Embryonic facial prominence (tissue), 1 donor: ENCODE measurements at regions not wholly inside any gene's neighbourhood (a gene's known extent, or its start where the extent isn't known, plus 50 kb on each side); places are given as distances from the start of the nearest gene placed in this dataset.
"Not testable (repeated sequence)": the region's sequence is repeated elsewhere in the genome, so short reads cannot be mapped to it uniquely, and the experiment has no call there.

Source experiments
- DNase-seq: peaks from one replicate; pipeline ENCODE4 v3.0.0-alpha.2; 2016; ENCODE audit errors: extremely low spot score

GRCh38 chr7:136325027-136325426, 347.9 kb upstream of the MTPN start:
- no peak for DNase-seq

- DNase-seq = no peak
Measured at GRCh38 chr7:136324073-136324704, 347.0 kb upstream of the MTPN start.

GRCh38 chr7:136312592-136312991, 335.4 kb upstream of the MTPN start:
- no peak for DNase-seq

GRCh38 chr7:136309407-136309806, 332.2 kb upstream of the MTPN start:
- no peak for DNase-seq

- no peak for DNase-seq
Measured at GRCh38 chr7:136308230-136308629, 331.1 kb upstream of the MTPN start.

- DNase-seq = no peak
Measured at GRCh38 chr7:136303162-136303561, 326.0 kb upstream of the MTPN start.

GRCh38 chr7:136302049-136302448, 324.9 kb upstream of the MTPN start:
- DNase-seq = no peak

GRCh38 chr7:136294977-136295376, 317.8 kb upstream of the MTPN start:
- DNase-seq = no peak

GRCh38 chr7:136293841-136294391, 316.8 kb upstream of the MTPN start:
- no peak for DNase-seq

GRCh38 chr7:136293272-136293671, 316.1 kb upstream of the MTPN start:
- DNase-seq = no peak

GRCh38 chr7:136292365-136292764, 315.2 kb upstream of the MTPN start:
- DNase-seq = no peak

GRCh38 chr7:136290351-136290750, 313.2 kb upstream of the MTPN start:
- DNase-seq = no peak

- no peak for DNase-seq
Measured at GRCh38 chr7:136278057-136278456, 300.9 kb upstream of the MTPN start.

- DNase-seq = no peak
Measured at GRCh38 chr7:136275794-136276193, 298.6 kb upstream of the MTPN start.

- DNase-seq = no peak
Measured at GRCh38 chr7:136274636-136275345, 297.6 kb upstream of the MTPN start.

- DNase-seq = no peak
Measured at GRCh38 chr7:136272934-136273333, 295.8 kb upstream of the MTPN start.

- no peak for DNase-seq
Measured at GRCh38 chr7:136267822-136268221, 290.7 kb upstream of the MTPN start.

GRCh38 chr7:136266457-136266856, 289.3 kb upstream of the MTPN start:
- DNase-seq = no peak

GRCh38 chr7:136264304-136264703, 287.1 kb upstream of the MTPN start:
- not testable (repeated sequence) for DNase-seq

GRCh38 chr7:136263112-136263860, 286.1 kb upstream of the MTPN start:
- not testable (repeated sequence) for DNase-seq

- DNase-seq = not testable (repeated sequence)
Measured at GRCh38 chr7:136260591-136260990, 283.4 kb upstream of the MTPN start.

GRCh38 chr7:136259074-136259473, 281.9 kb upstream of the MTPN start:
- no peak for DNase-seq

GRCh38 chr7:136256491-136256890, 279.3 kb upstream of the MTPN start:
- no peak for DNase-seq
